DND-41 (cell line): ENCODE measurements at regions not wholly inside any gene's neighbourhood (a gene's known extent, or its start where the extent isn't known, plus 50 kb on each side); places are given as distances from the start of the nearest gene placed in this dataset.

Experiments used
- ATAC-seq: fragments of 200-7000 bp; cut with Tn5 transposase; 3 replicates; pipeline ENCODE4 v1.9.1; 2021; ENCODE audit warnings: low read depth; ENCODE audit not compliant: insufficient read depth
- DNase-seq: peaks from one replicate; pipeline ENCODE4 v3.0.0-alpha.2; 2020
- H2AFZ ChIP-seq: 2 replicates; pipeline ENCODE4 v1.6.0; 2012; ENCODE audit warnings: low read depth, low read length
- H3K27ac ChIP-seq: 2 replicates; pipeline ENCODE4 v1.5.1; 2012; ENCODE audit warnings: low read length, inconsistent platforms
- H3K27me3 ChIP-seq: fragments of 200-600 bp; sonication (generic); 2 replicates; pipeline ENCODE4 v1.6.0; 2012; ENCODE audit warnings: low read length, mild to moderate bottlenecking, inconsistent platforms; ENCODE audit not compliant: insufficient read depth, poor library complexity
- H3K36me3 ChIP-seq: 2 replicates; pipeline ENCODE4 v1.5.1; 2012; ENCODE audit warnings: low read length, inconsistent platforms; ENCODE audit not compliant: insufficient read depth
- H3K4me1 ChIP-seq: 2 replicates; pipeline ENCODE4 v1.5.1; 2012; ENCODE audit warnings: mild to moderate bottlenecking, low read length; ENCODE audit not compliant: insufficient read depth
- H3K4me2 ChIP-seq: 2 replicates; pipeline ENCODE4 v1.6.0; 2012; ENCODE audit warnings: mild to moderate bottlenecking, moderate library complexity, low read length, inconsistent platforms; ENCODE audit not compliant: insufficient read depth
- H3K4me3 ChIP-seq, 2 experiments: fragments of 200-600 bp in 1 of 2; shearing (Covaris generic) in 1 of 2; 2 replicates each; pipeline ENCODE4 v1.5.1; 2012 to 2016; ENCODE audit warnings: inconsistent platforms in 2 of 2, low read length in 2 of 2, mild to moderate bottlenecking in 2 of 2, low read depth in 1 of 2, moderate library complexity in 1 of 2
- H3K79me2 ChIP-seq: 2 replicates; pipeline ENCODE4 v1.6.0; 2012; ENCODE audit warnings: low read length, inconsistent platforms; ENCODE audit not compliant: insufficient read depth
- H3K9ac ChIP-seq: 2 replicates; pipeline ENCODE4 v1.6.0; 2012; ENCODE audit warnings: low read depth, mild to moderate bottlenecking, inconsistent platforms, low read length, moderate library complexity
- H3K9me3 ChIP-seq: 2 replicates; pipeline ENCODE4 v1.5.1; 2012; ENCODE audit warnings: low read length, moderate library complexity, mild to moderate bottlenecking, inconsistent platforms; ENCODE audit not compliant: insufficient read depth, severe bottlenecking
- H4K20me1 ChIP-seq: 2 replicates; pipeline ENCODE4 v1.6.0; 2012; ENCODE audit warnings: low read length; ENCODE audit not compliant: insufficient read depth
- CTCF ChIP-seq: IDR thresholded peaks from 2 replicates; pipeline ENCODE4 v1.5.1; 2012; ENCODE audit warnings: borderline replicate concordance, low read length, moderate library complexity, mild to moderate bottlenecking; ENCODE audit not compliant: poor library complexity, severe bottlenecking; ENCODE audit errors: extremely low read depth
- EZH2 ChIP-seq: IDR thresholded peaks from 3 replicates; pipeline ENCODE4 v1.6.1; 2012; ENCODE audit warnings: borderline replicate concordance, low read depth, mild to moderate bottlenecking, moderate library complexity, low read length, inconsistent platforms; ENCODE audit not compliant: severe bottlenecking

- Histone ChIP-seq H3K4me3 (no peak overlapping the region), H3K4me1 (no peaks in the 10 kb centered on the region), H3K27ac (no peak overlapping the region), H3K79me2 (no peaks in the 10 kb centered on the region), H3K27me3 (no peaks in the 10 kb centered on the region), H3K9me3 (no peaks in the 10 kb centered on the region), H2AFZ (no peak overlapping the region), H3K4me2 (no peak overlapping the region), H3K36me3 (no peaks in the 10 kb centered on the region), H4K20me1 (no peaks in the 10 kb centered on the region), H3K9ac (no peak overlapping the region)
- no peak for DNase-seq
- TF ChIP-seq EZH2: no peak
- TF ChIP-seq CTCF: no peak
- ATAC-seq: no peak
Observed at GRCh38 chr16:51312363-51313150, 161.5 kb upstream of the SALL1 start.

GRCh38 chr16:51310159-51310558, 159.1 kb upstream of the SALL1 start:
- no peaks in the 10 kb centered on the region for H3K79me2 ChIP-seq
- no peak overlapping the region for H2AFZ ChIP-seq
- no peak overlapping the region for H3K9ac ChIP-seq
- no peaks in the 10 kb centered on the region for H3K36me3 ChIP-seq
- H3K27ac ChIP-seq: no peak overlapping the region
- TF ChIP-seq CTCF (no peak), EZH2 (no peak)
- no peaks in the 10 kb centered on the region for H3K9me3 ChIP-seq
- DNase-seq (no peak), ATAC-seq (no peak)
- H3K27me3 ChIP-seq: no peaks in the 10 kb centered on the region
- H4K20me1 ChIP-seq: no peaks in the 10 kb centered on the region
- no peaks in the 10 kb centered on the region for H3K4me1 ChIP-seq
- no peak overlapping the region for H3K4me2 ChIP-seq
- H3K4me3 ChIP-seq: no peak overlapping the region

GRCh38 chr16:51306886-51307595, 156.0 kb upstream of the SALL1 start:
- Histone ChIP-seq H3K27ac (no peak overlapping the region), H3K36me3 (no peaks in the 10 kb centered on the region), H3K79me2 (no peaks in the 10 kb centered on the region), H3K9me3 (no peaks in the 10 kb centered on the region), H3K4me3 (no peak overlapping the region), H3K4me2 (no peak overlapping the region), H3K9ac (no peak overlapping the region), H2AFZ (no peak overlapping the region), H3K27me3 (no peaks in the 10 kb centered on the region), H3K4me1 (no peaks in the 10 kb centered on the region), H4K20me1 (no peaks in the 10 kb centered on the region)
- DNase-seq (no peak), ATAC-seq (no peak)
- TF ChIP-seq CTCF: no peak
- TF ChIP-seq EZH2: no peak
